ENCODE measurements at regions not wholly inside any gene's neighbourhood (a gene's known extent, or its start where the extent isn't known, plus 50 kb on each side); places are given as distances from the start of the nearest gene placed in this dataset.

DNA sequence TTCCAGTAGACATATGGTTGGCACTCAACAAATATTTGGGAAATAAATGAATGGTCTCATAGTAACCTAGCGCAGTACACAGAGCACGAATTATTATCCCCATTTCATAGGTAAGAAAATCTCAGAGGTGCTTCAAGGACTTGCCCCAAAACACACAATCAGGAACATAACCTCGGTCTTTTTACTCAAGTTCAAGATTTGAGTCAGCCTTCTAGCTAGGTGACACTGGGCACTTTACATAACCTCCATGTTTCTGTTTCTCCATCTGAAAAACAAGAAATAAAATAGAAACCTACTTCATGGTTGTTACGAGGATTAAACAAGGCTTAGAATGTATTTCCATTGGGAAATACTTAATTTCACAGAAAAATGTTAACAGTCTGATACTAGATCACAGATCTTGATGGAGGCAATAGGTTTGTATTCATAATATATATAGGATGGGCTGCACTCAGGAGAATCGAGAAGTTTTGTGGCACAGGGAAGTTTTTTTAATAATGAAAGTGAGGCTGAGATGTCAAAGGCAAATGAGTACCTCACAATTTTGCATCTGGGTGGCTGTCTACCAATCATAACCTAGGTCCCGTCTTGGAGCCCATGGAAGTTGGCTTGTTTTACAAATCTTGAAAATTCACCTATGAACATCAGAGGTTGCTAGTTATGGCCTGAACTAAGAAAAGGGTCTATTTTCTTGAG lies 147.4 kb upstream of the ZC3H12C start:
- ATAC-seq (ENCODE audit: poor library complexity) = no peak
- TF ChIP-seq, protein P1, sequence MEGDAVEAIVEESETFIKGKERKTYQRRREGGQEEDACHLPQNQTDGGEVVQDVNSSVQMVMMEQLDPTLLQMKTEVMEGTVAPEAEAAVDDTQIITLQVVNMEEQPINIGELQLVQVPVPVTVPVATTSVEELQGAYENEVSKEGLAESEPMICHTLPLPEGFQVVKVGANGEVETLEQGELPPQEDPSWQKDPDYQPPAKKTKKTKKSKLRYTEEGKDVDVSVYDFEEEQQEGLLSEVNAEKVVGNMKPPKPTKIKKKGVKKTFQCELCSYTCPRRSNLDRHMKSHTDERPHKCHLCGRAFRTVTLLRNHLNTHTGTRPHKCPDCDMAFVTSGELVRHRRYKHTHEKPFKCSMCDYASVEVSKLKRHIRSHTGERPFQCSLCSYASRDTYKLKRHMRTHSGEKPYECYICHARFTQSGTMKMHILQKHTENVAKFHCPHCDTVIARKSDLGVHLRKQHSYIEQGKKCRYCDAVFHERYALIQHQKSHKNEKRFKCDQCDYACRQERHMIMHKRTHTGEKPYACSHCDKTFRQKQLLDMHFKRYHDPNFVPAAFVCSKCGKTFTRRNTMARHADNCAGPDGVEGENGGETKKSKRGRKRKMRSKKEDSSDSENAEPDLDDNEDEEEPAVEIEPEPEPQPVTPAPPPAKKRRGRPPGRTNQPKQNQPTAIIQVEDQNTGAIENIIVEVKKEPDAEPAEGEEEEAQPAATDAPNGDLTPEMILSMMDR (IDR thresholded peaks at IDR 0.05) = no peak
- Histone ChIP-seq H3K27me3 (ENCODE audit: control insufficient read depth in 1 of 2, insufficient read depth in 2 of 2, low read length in 2 of 2) (no peaks in the 10 kb centered on the region), H3K36me3 (ENCODE audit: insufficient read depth, low read length) (no peaks in the 10 kb centered on the region), H3K27ac (ENCODE audit: low read depth in 1 of 2, low read length in 2 of 2) (no peak overlapping the region), H3K4me1 (ENCODE audit: insufficient read depth, low read length) (peaks cover 2% of the 10 kb centered on the region), H3K4me3 (ENCODE audit: low read length) (no peak overlapping the region), H3K9me3 (ENCODE audit: control insufficient read depth in 1 of 2, insufficient read depth in 1 of 2, low read length in 2 of 2) (no peaks in the 10 kb centered on the region)
- Mint-ChIP-seq H3K36me3 (ENCODE audit: low read depth) (no peaks in the 10 kb centered on the region), H3K9me3 (no peaks in the 10 kb centered on the region), H3K4me1 (ENCODE audit: low read depth) (peaks cover 6% of the 10 kb centered on the region), H3K27me3 (peaks cover 9% of the 10 kb centered on the region), H3K27ac (no peak overlapping the region), H3K4me3 (no peak overlapping the region)
- no peak for DNase-seq
- ChIA-PET POLR2A (no interaction called here), CTCF (no interaction called here)
- intact Hi-C loops (cut with DNase I, micrococcal nuclease) = loop anchor here in 1 of 2 experiments (5.0 kb wide), 1 partner anchor 487 kb away; no protein-coding TSS in a partner anchor

DNA sequence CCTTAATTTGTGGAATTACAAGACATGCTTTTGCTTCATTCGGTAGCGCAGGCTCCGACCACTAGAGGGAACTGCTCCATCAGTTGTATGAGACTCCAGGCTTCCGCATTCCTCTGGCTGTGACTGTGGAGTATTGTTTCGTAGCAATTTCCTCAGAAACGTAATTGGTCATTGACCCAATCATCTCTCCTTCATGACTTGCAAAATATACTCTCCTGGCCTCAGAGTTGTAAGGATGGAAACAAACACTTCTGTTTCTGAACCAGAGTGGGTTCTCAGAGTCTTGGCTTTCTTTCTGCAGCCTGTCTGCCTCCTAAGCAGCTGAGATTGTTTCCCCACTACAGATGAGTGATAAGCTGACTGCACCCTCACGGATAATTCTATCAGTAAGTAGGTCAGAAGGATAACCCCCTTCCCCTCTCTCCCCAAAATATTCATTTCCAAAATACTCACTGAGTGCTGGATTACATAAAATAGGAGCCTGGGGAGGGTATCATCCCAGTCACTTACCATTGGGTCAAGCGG lies 146.8 kb upstream of the ZC3H12C start:
- ChIA-PET CTCF (no interaction called here), POLR2A (no interaction called here)
- Mint-ChIP-seq H3K4me3 (peak overlapping the region; percentile 20), H3K36me3 (ENCODE audit: low read depth) (no peaks in the 10 kb centered on the region), H3K9me3 (no peaks in the 10 kb centered on the region), H3K27ac (no peak overlapping the region), H3K27me3 (peaks cover 3% of the 10 kb centered on the region), H3K4me1 (ENCODE audit: low read depth) (peaks cover 6% of the 10 kb centered on the region)
- ATAC-seq (ENCODE audit: poor library complexity) (peak; percentile 76), DNase-seq (peak in 10 of 14 experiments; percentile 5 to 70 (median 29))
- Histone ChIP-seq H3K36me3 (ENCODE audit: insufficient read depth, low read length) (no peaks in the 10 kb centered on the region), H3K4me3 (ENCODE audit: low read length) (no peak overlapping the region), H3K9me3 (ENCODE audit: control insufficient read depth in 1 of 2, insufficient read depth in 1 of 2, low read length in 2 of 2) (no peaks in the 10 kb centered on the region), H3K27ac (ENCODE audit: low read depth in 1 of 2, low read length in 2 of 2) (no peak overlapping the region), H3K4me1 (ENCODE audit: insufficient read depth, low read length) (peaks cover 2% of the 10 kb centered on the region), H3K27me3 (ENCODE audit: control insufficient read depth in 1 of 2, insufficient read depth in 2 of 2, low read length in 2 of 2) (no peaks in the 10 kb centered on the region)
- intact Hi-C loops (cut with DNase I, micrococcal nuclease) = loop anchor here in 1 of 2 experiments (5.0 kb wide), 1 partner anchor 486 kb away; no protein-coding TSS in a partner anchor
- TF ChIP-seq, protein P1 (IDR thresholded peaks at IDR 0.05) = peak; percentile 62

DNA sequence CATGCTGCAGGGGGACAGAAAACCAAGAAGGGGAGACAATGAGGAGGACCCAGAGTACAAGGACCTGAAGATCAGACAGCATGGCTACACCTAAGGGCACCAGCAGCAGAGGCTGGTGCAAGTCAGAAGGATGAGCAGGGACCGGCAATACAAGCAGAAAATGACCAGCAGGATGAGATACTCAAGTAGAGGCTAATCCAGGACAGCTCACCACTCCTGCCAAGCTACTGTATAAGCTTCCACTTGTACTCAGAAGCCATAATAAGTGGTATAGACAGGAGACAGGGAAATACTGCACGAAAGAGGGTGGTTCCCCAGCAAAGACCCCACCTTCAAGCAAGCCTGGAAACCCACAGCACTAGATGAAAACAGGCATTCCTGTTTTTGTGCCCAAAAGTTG lies 138.7 kb upstream of the ZC3H12C start:
- CTCF ChIA-PET = no interaction called here
- TF ChIP-seq, protein P1 (IDR thresholded peaks at IDR 0.05) = no peak

More for the DNA sequence above, 138.7 kb upstream of the ZC3H12C start:
- POLR2A ChIA-PET = no interaction called here
- Mint-ChIP-seq H3K4me1 (ENCODE audit: low read depth) (peaks cover 9% of the 10 kb centered on the region), H3K9me3 (no peaks in the 10 kb centered on the region), H3K36me3 (ENCODE audit: low read depth) (no peaks in the 10 kb centered on the region), H3K27me3 (peaks cover 12% of the 10 kb centered on the region), H3K27ac (no peak overlapping the region), H3K4me3 (no peak overlapping the region)
- Histone ChIP-seq H3K36me3 (ENCODE audit: insufficient read depth, low read length) (no peaks in the 10 kb centered on the region), H3K9me3 (ENCODE audit: control insufficient read depth in 1 of 2, insufficient read depth in 1 of 2, low read length in 2 of 2) (no peaks in the 10 kb centered on the region), H3K27ac (ENCODE audit: low read depth in 1 of 2, low read length in 2 of 2) (no peak overlapping the region), H3K4me3 (ENCODE audit: low read length) (no peak overlapping the region), H3K27me3 (ENCODE audit: control insufficient read depth in 1 of 2, insufficient read depth in 2 of 2, low read length in 2 of 2) (no peaks in the 10 kb centered on the region), H3K4me1 (ENCODE audit: insufficient read depth, low read length) (no peaks in the 10 kb centered on the region)
- ATAC-seq (ENCODE audit: poor library complexity) = no peak
- DNase-seq = no peak
- intact Hi-C loops (cut with DNase I, micrococcal nuclease) = no loop called here
